OCI-LY1 (cell line): ENCODE measurements at regions not wholly inside any gene's neighbourhood (a gene's known extent, or its start where the extent isn't known, plus 50 kb on each side); places are given as distances from the start of the nearest gene placed in this dataset.

Experiments
- H2AFZ ChIP-seq: fragments of 200-600 bp; sonication (generic), shearing (Covaris generic); 2 replicates; pipeline ENCODE4 v1.6.0; 2014; ENCODE audit warnings: antibody characterized with exemption, mild to moderate bottlenecking, low read length
- H3F3A ChIP-seq: fragments of 200-600 bp; sonication (generic), shearing (Covaris generic); 2 replicates; pipeline ENCODE4 v1.6.0; 2014; ENCODE audit warnings: mild to moderate bottlenecking, antibody characterized with exemption, low read length, moderate library complexity; ENCODE audit not compliant: insufficient read depth
- H3K27ac ChIP-seq: fragments of 200-600 bp; sonication (generic); 2 replicates; pipeline ENCODE4 v1.5.1; 2014; ENCODE audit warnings: low read length, mixed run types, mild to moderate bottlenecking, low read depth; ENCODE audit not compliant: poor library complexity, severe bottlenecking
- H3K27me3 ChIP-seq: fragments of 200-600 bp; sonication (generic); 2 replicates; pipeline ENCODE4 v1.6.0; 2014; ENCODE audit warnings: antibody characterized with exemption, mild to moderate bottlenecking, low read length, moderate library complexity; ENCODE audit not compliant: insufficient read depth
- H3K36me3 ChIP-seq: fragments of 200-600 bp; sonication (generic); 2 replicates; pipeline ENCODE4 v1.6.1; 2014; ENCODE audit warnings: mild to moderate bottlenecking, antibody characterized with exemption, low read length, moderate library complexity, mixed read lengths; ENCODE audit not compliant: insufficient read depth
- H3K4me1 ChIP-seq: fragments of 200-600 bp; sonication (generic); 2 replicates; pipeline ENCODE4 v1.5.1; 2014; ENCODE audit warnings: mild to moderate bottlenecking, low read length, moderate library complexity; ENCODE audit not compliant: insufficient read depth, severe bottlenecking
- H3K4me2 ChIP-seq: fragments of 200-600 bp; sonication (generic), shearing (Covaris generic); 2 replicates; pipeline ENCODE4 v1.6.1; 2014; ENCODE audit warnings: low read length
- H3K4me3 ChIP-seq: fragments of 200-600 bp; sonication (generic); 2 replicates; pipeline ENCODE4 v1.5.1; 2014; ENCODE audit warnings: low read length, low read depth, mild to moderate bottlenecking, mixed read lengths; ENCODE audit not compliant: poor library complexity, severe bottlenecking
- H3K79me2 ChIP-seq: fragments of 200-600 bp; shearing (Covaris generic); 2 replicates; pipeline ENCODE4 v1.6.1; 2016; ENCODE audit warnings: mixed run types, low read length, mixed read lengths; ENCODE audit not compliant: insufficient read depth
- H3K9ac ChIP-seq: fragments of 200-600 bp; sonication (generic), shearing (Covaris generic); 2 replicates; pipeline ENCODE4 v1.6.1; 2014; ENCODE audit warnings: mild to moderate bottlenecking, low read length, mixed read lengths
- H3K9me2 ChIP-seq: fragments of 200-600 bp; sonication (generic), shearing (Covaris generic); 2 replicates; pipeline ENCODE4 v1.6.1; 2014; ENCODE audit warnings: low read depth, mild to moderate bottlenecking, low read length, mixed read lengths
- H3K9me3 ChIP-seq: fragments of 200-600 bp; shearing (Covaris generic); 2 replicates; pipeline ENCODE4 v1.6.1; 2014; ENCODE audit warnings: low read length, mixed read lengths
- H4K20me1 ChIP-seq: fragments of 200-600 bp; sonication (generic), shearing (Covaris generic); 2 replicates; pipeline ENCODE4 v1.6.0; 2016; ENCODE audit warnings: mild to moderate bottlenecking, low read length; ENCODE audit not compliant: insufficient read depth
- CTCF ChIP-seq: fragments of 200-600 bp; sonication (generic), shearing (Covaris generic); IDR thresholded peaks from 2 replicates; pipeline ENCODE4 v1.5.1; 2017; ENCODE audit warnings: mild to moderate bottlenecking, antibody characterized with exemption, low read length, moderate library complexity, mixed read lengths
- EZH2 ChIP-seq: fragments of 200-600 bp; sonication (generic), shearing (Covaris generic); IDR thresholded peaks from 2 replicates; pipeline ENCODE4 v1.8.0; 2017; ENCODE audit warnings: borderline replicate concordance, mixed run types, mild to moderate bottlenecking, antibody characterized with exemption, low read length, moderate library complexity, mixed read lengths

GRCh38 chr10:44462338-44462914, 77.5 kb upstream of the CXCL12 start:
- H3K27ac ChIP-seq: no peak overlapping the region
- H3K79me2 ChIP-seq: no peaks in the 10 kb centered on the region
- H3K36me3 ChIP-seq: no peaks in the 10 kb centered on the region
- no peaks in the 10 kb centered on the region for H3K9me3 ChIP-seq
- no peaks in the 10 kb centered on the region for H3K9me2 ChIP-seq
- H3K4me3 ChIP-seq: no peak overlapping the region
- TF ChIP-seq EZH2: no peak
- TF ChIP-seq CTCF: no peak
- H3F3A ChIP-seq: no peaks in the 10 kb centered on the region
- no peak overlapping the region for H3K4me2 ChIP-seq
- H2AFZ ChIP-seq: no peak overlapping the region
- H3K27me3 ChIP-seq: no peaks in the 10 kb centered on the region
- no peak overlapping the region for H3K9ac ChIP-seq
- no peaks in the 10 kb centered on the region for H4K20me1 ChIP-seq
- H3K4me1 ChIP-seq: no peaks in the 10 kb centered on the region

DNA sequence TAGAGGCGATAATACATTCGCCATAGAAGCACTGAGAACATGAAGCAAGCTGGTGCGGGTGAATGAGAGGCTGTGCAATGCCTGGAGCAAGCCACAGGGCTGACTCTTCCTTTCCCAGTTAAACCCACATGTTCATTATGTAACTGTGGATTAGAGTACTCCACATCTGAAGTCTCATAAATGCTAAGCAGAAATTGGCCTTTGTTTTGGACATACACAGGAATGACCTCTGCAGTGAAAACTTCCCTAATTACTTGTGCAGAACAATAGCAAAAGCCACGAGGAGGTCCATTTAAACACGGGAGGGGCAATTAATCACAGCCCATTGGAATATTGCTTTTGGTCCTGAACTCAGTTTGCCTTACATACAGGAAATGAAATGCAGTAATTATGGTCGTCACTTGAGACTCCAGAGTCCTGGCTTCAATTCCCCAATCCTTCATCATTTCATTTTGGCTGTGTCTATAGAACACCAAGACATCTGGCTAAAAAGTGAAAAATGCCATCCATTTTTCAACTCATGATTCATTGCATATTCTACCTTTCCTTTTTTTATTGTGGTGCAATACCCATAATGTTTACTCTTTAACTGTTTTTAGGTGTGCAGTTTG, 78.7 kb upstream of the CXCL12 start:
- Histone ChIP-seq H3F3A (no peaks in the 10 kb centered on the region), H3K27ac (no peak overlapping the region), H3K36me3 (no peaks in the 10 kb centered on the region), H4K20me1 (no peaks in the 10 kb centered on the region), H2AFZ (no peak overlapping the region), H3K4me1 (no peaks in the 10 kb centered on the region), H3K79me2 (no peaks in the 10 kb centered on the region), H3K9me3 (no peaks in the 10 kb centered on the region), H3K27me3 (0 out of 2 replicates have a peak, but pooled peaks cover 3% of the 10 kb centered on the region), H3K9me2 (no peaks in the 10 kb centered on the region), H3K4me2 (no peak overlapping the region), H3K9ac (no peak overlapping the region), H3K4me3 (no peak overlapping the region)
- TF ChIP-seq EZH2 (no peak), CTCF (no peak)

DNA sequence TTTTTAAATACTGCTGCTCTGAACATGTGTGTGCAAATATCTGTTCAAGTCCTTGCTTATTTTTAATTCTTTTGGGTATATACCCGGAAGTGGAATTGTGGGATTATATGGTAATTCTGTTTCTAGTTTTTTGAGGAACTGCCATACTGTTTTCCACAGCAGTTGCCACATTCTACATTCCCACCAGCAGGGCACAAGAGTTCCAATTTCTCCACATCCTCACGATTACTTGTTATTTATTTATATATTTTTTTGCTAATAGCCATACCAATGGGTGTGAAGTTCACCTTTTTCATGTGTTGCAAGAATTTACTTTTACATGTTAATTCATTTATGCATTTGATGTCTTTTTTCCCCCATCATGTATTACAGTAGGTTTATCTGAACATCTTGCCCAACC, 79.6 kb upstream of the CXCL12 start:
- Histone ChIP-seq H3K9me3 (no peaks in the 10 kb centered on the region), H3K27me3 (0 out of 2 replicates have a peak, but pooled peaks cover 3% of the 10 kb centered on the region)

More for the DNA sequence above, 79.6 kb upstream of the CXCL12 start:
- no peak for TF ChIP-seq CTCF
- no peak for TF ChIP-seq EZH2
- H3K4me2 ChIP-seq: no peak overlapping the region
- no peaks in the 10 kb centered on the region for H3F3A ChIP-seq
- no peaks in the 10 kb centered on the region for H3K79me2 ChIP-seq
- no peaks in the 10 kb centered on the region for H3K36me3 ChIP-seq
- H3K9me2 ChIP-seq: no peaks in the 10 kb centered on the region
- no peak overlapping the region for H3K27ac ChIP-seq
- no peaks in the 10 kb centered on the region for H3K4me1 ChIP-seq
- no peak overlapping the region for H3K9ac ChIP-seq
- no peaks in the 10 kb centered on the region for H4K20me1 ChIP-seq
- H3K4me3 ChIP-seq: no peak overlapping the region
- no peak overlapping the region for H2AFZ ChIP-seq
